Prostate gland (tissue), 2 donors: ENCODE measurements at regions not wholly inside any gene's neighbourhood (a gene's known extent, or its start where the extent isn't known, plus 50 kb on each side); places are given as distances from the start of the nearest gene placed in this dataset.

Source experiments
- POLR2A ChIP-seq: fragments of 450-650 bp; IDR thresholded peaks from one replicate; pipeline ENCODE4 v1.6.1; 2016; ENCODE audit warnings: antibody characterized with exemption, mild to moderate bottlenecking
- TF ChIP-seq, protein P1 (sequence below), 4 experiments: fragments of 200-600 bp in 2 of 4; fragments of 450-650 bp in 2 of 4; sonication (generic) in 2 of 4; IDR thresholded peaks; 1 replicate in 3 of 4; 2 replicates in 1 of 4; pipeline ENCODE4 v1.5.1; 2016 to 2019; ENCODE audit warnings: antibody characterized with exemption in 4 of 4, mild to moderate bottlenecking in 2 of 4, moderate library complexity in 2 of 4

GRCh38 chr5:73375949-73376348 lies 72.6 kb downstream of the FOXD1 start:
- TF ChIP-seq POLR2A = no peak
- TF ChIP-seq, protein P1, sequence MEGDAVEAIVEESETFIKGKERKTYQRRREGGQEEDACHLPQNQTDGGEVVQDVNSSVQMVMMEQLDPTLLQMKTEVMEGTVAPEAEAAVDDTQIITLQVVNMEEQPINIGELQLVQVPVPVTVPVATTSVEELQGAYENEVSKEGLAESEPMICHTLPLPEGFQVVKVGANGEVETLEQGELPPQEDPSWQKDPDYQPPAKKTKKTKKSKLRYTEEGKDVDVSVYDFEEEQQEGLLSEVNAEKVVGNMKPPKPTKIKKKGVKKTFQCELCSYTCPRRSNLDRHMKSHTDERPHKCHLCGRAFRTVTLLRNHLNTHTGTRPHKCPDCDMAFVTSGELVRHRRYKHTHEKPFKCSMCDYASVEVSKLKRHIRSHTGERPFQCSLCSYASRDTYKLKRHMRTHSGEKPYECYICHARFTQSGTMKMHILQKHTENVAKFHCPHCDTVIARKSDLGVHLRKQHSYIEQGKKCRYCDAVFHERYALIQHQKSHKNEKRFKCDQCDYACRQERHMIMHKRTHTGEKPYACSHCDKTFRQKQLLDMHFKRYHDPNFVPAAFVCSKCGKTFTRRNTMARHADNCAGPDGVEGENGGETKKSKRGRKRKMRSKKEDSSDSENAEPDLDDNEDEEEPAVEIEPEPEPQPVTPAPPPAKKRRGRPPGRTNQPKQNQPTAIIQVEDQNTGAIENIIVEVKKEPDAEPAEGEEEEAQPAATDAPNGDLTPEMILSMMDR (IDR thresholded peaks at IDR 0.05) = no peak
